GM12892 (cell line): ENCODE measurements at regions not wholly inside any gene's neighbourhood (a gene's known extent, or its start where the extent isn't known, plus 50 kb on each side); places are given as distances from the start of the nearest gene placed in this dataset.

Source experiments
- POLR2A ChIP-seq: IDR thresholded peaks from 2 replicates; pipeline ENCODE4 v1.6.1; 2011; ENCODE audit warnings: low read depth, low read length, control low read depth
- POLR2AphosphoS5 ChIP-seq: IDR thresholded peaks from 2 replicates; pipeline ENCODE4 v1.6.1; 2011; ENCODE audit warnings: low read depth, low read length, control low read depth
- TAF1 ChIP-seq: IDR thresholded peaks from 2 replicates; pipeline ENCODE4 v1.6.1; 2011; ENCODE audit warnings: low read depth, mild to moderate bottlenecking, control low read depth, low read length, borderline replicate concordance

- no peak for TF ChIP-seq POLR2AphosphoS5
- TF ChIP-seq POLR2A: no peak
- no peak for TF ChIP-seq TAF1
Measured at GRCh38 chr22:48849219-48849912, 978.3 kb downstream of the BRD1 start.
